ENCODE measurements at regions not wholly inside any gene's neighbourhood (a gene's known extent, or its start where the extent isn't known, plus 50 kb on each side); places are given as distances from the start of the nearest gene placed in this dataset.
"Not testable (repeated sequence)": the region's sequence is repeated elsewhere in the genome, so short reads cannot be mapped to it uniquely, and the experiment has no call there.

- DNase-seq = no peak
Measured at GRCh38 chr6:119934816-119935215, 585.3 kb upstream of the MAN1A1 start.

- DNase-seq = no peak
Measured at GRCh38 chr6:119929121-119929520, 579.6 kb upstream of the MAN1A1 start.

GRCh38 chr6:119924888-119925287, 575.3 kb upstream of the MAN1A1 start:
- DNase-seq = not testable (repeated sequence)

- DNase-seq = no peak
Measured at GRCh38 chr6:119922814-119923213, 573.3 kb upstream of the MAN1A1 start.

- no peak for DNase-seq
Measured at GRCh38 chr6:119921491-119922010, 572.0 kb upstream of the MAN1A1 start.

GRCh38 chr6:119917186-119917585, 567.6 kb upstream of the MAN1A1 start:
- no peak for DNase-seq

GRCh38 chr6:119915971-119916370, 566.4 kb upstream of the MAN1A1 start:
- no peak for DNase-seq

GRCh38 chr6:119908157-119908556, 558.6 kb upstream of the MAN1A1 start:
- no peak for DNase-seq

GRCh38 chr6:119902681-119903080, 553.1 kb upstream of the MAN1A1 start:
- DNase-seq = no peak

- DNase-seq = no peak
Measured at GRCh38 chr6:119896806-119897205, 547.2 kb upstream of the MAN1A1 start.

GRCh38 chr6:119895626-119896025, 546.1 kb upstream of the MAN1A1 start:
- no peak for DNase-seq

- no peak for DNase-seq
Measured at GRCh38 chr6:119894811-119895210, 545.2 kb upstream of the MAN1A1 start.

GRCh38 chr6:119891644-119892043, 542.1 kb upstream of the MAN1A1 start:
- no peak for DNase-seq

- no peak for DNase-seq
Measured at GRCh38 chr6:119891206-119891605, 541.6 kb upstream of the MAN1A1 start.

- DNase-seq = no peak
Measured at GRCh38 chr6:119890470-119890869, 540.9 kb upstream of the MAN1A1 start.

- DNase-seq = no peak
Measured at GRCh38 chr6:119887666-119888065, 538.1 kb upstream of the MAN1A1 start.

- no peak for DNase-seq
Measured at GRCh38 chr6:119881416-119881815, 531.9 kb upstream of the MAN1A1 start.

GRCh38 chr6:119880840-119881239, 531.3 kb upstream of the MAN1A1 start:
- DNase-seq = no peak

- no peak for DNase-seq
Measured at GRCh38 chr6:119879731-119880130, 530.2 kb upstream of the MAN1A1 start.

- DNase-seq = no peak
Measured at GRCh38 chr6:119874381-119874780, 524.8 kb upstream of the MAN1A1 start.

GRCh38 chr6:119873107-119873506, 523.5 kb upstream of the MAN1A1 start:
- no peak for DNase-seq

- no peak for DNase-seq
Measured at GRCh38 chr6:119871520-119871919, 522.0 kb upstream of the MAN1A1 start.

- DNase-seq = no peak
Measured at GRCh38 chr6:119865466-119866350, 516.1 kb upstream of the MAN1A1 start.

- no peak for DNase-seq
Measured at GRCh38 chr6:119862719-119863118, 513.2 kb upstream of the MAN1A1 start.

- DNase-seq = no peak
Measured at GRCh38 chr6:119858901-119859300, 509.3 kb upstream of the MAN1A1 start.

Data from hematopoietic multipotent progenitor cell treated with erythropoietin and hydrocortisone succinate and interleukin-3 and kit ligand, for 8 days (in vitro differentiated cells).